Peyer's patch (tissue), 4 donors: ENCODE measurements at regions not wholly inside any gene's neighbourhood (a gene's known extent, or its start where the extent isn't known, plus 50 kb on each side); places are given as distances from the start of the nearest gene placed in this dataset.
"Not testable (repeated sequence)": the region's sequence is repeated elsewhere in the genome, so short reads cannot be mapped to it uniquely, and the experiment has no call there.

Source experiments
- DNase-seq, 3 donors: peaks; one replicate each; pipeline ENCODE4 v3.0.0-alpha.2; 2017 to 2019
- H3K27ac ChIP-seq, 4 donors: fragments of 200-600 bp; sonication (generic); one replicate each; pipeline ENCODE4 v1.5.1; 2016 to 2019
- H3K27me3 ChIP-seq, 2 donors: fragments of 200-600 bp; sonication (generic); one replicate each; pipeline ENCODE4 v1.5.1; 2019
- H3K36me3 ChIP-seq, 3 donors: fragments of 200-600 bp; sonication (generic); one replicate each; pipeline ENCODE4 v1.5.1; 2016 to 2019
- H3K4me1 ChIP-seq, 4 donors: fragments of 200-600 bp; sonication (generic); one replicate each; pipeline ENCODE4 v1.5.1; 2016 to 2019
- H3K4me3 ChIP-seq, 4 donors: fragments of 200-600 bp; sonication (generic); 1 replicate in 3 of 4; 2 replicates in 1 of 4; pipeline ENCODE4 v1.5.1; 2016 to 2019; ENCODE audit warnings: mild to moderate bottlenecking in 1 of 4
- H3K9me3 ChIP-seq, 4 donors: fragments of 200-600 bp; sonication (generic); one replicate each; pipeline ENCODE4 v1.5.1; 2016 to 2019; ENCODE audit warnings: mild to moderate bottlenecking in 1 of 4
- CTCF ChIP-seq, 6 experiments: fragments of 450-650 bp in 4 of 6; fragments of 200-600 bp in 2 of 6; sonication (generic) in 1 of 6; IDR thresholded peaks; one replicate each; pipeline ENCODE4 v1.5.1; 2017 to 2019; ENCODE audit warnings: antibody characterized with exemption in 6 of 6, mild to moderate bottlenecking in 3 of 6, moderate library complexity in 1 of 6
- POLR2A ChIP-seq, 2 donors: fragments of 450-650 bp; IDR thresholded peaks; one replicate each; pipeline ENCODE4 v1.5.1; 2017; ENCODE audit warnings: antibody characterized with exemption in 2 of 2, mild to moderate bottlenecking in 2 of 2, moderate library complexity in 2 of 2

GRCh38 chr4:129988957-129989356, 893.0 kb downstream of the C4orf33 start:
- no peaks in the 10 kb centered on the region for H3K9me3 ChIP-seq
- no peak for DNase-seq
- TF ChIP-seq POLR2A (IDR thresholded peaks at IDR 0.05): no peak
- no peak for TF ChIP-seq CTCF (IDR thresholded peaks at IDR 0.05)
- H3K4me3 ChIP-seq: no peak overlapping the region
- no peaks in the 10 kb centered on the region for H3K36me3 ChIP-seq
- no peak overlapping the region for H3K27ac ChIP-seq
- H3K4me1 ChIP-seq: no peaks in the 10 kb centered on the region
- H3K27me3 ChIP-seq: no peaks in the 10 kb centered on the region

GRCh38 chr4:129994715-129995114, 898.8 kb downstream of the C4orf33 start:
- Histone ChIP-seq H3K4me1 (no peaks in the 10 kb centered on the region), H3K4me3 (no peak overlapping the region), H3K9me3 (no peaks in the 10 kb centered on the region), H3K27ac (no peak overlapping the region), H3K27me3 (no peaks in the 10 kb centered on the region), H3K36me3 (no peaks in the 10 kb centered on the region)
- TF ChIP-seq POLR2A (IDR thresholded peaks at IDR 0.05) (no peak), CTCF (IDR thresholded peaks at IDR 0.05) (no peak)
- DNase-seq: no peak

GRCh38 chr4:129998436-129999150, 902.6 kb downstream of the C4orf33 start:
- DNase-seq: no peak
- H3K27me3 ChIP-seq: no peaks in the 10 kb centered on the region
- no peaks in the 10 kb centered on the region for H3K9me3 ChIP-seq
- no peak overlapping the region for H3K27ac ChIP-seq
- no peak for TF ChIP-seq CTCF (IDR thresholded peaks at IDR 0.05)
- TF ChIP-seq POLR2A (IDR thresholded peaks at IDR 0.05): no peak
- no peak overlapping the region for H3K4me3 ChIP-seq
- no peaks in the 10 kb centered on the region for H3K4me1 ChIP-seq
- no peaks in the 10 kb centered on the region for H3K36me3 ChIP-seq

GRCh38 chr4:129999156-129999555, 903.2 kb downstream of the C4orf33 start:
- no peak for DNase-seq
- Histone ChIP-seq H3K27me3 (no peaks in the 10 kb centered on the region), H3K4me1 (no peaks in the 10 kb centered on the region), H3K27ac (no peak overlapping the region), H3K4me3 (no peak overlapping the region), H3K36me3 (no peaks in the 10 kb centered on the region), H3K9me3 (no peaks in the 10 kb centered on the region)
- no peak for TF ChIP-seq POLR2A (IDR thresholded peaks at IDR 0.05)
- TF ChIP-seq CTCF (IDR thresholded peaks at IDR 0.05): no peak

GRCh38 chr4:130008461-130008860, 912.5 kb downstream of the C4orf33 start:
- no peak overlapping the region for H3K4me3 ChIP-seq
- TF ChIP-seq POLR2A (IDR thresholded peaks at IDR 0.05) (no peak), CTCF (IDR thresholded peaks at IDR 0.05) (no peak)
- H3K9me3 ChIP-seq: no peaks in the 10 kb centered on the region
- DNase-seq: no peak
- H3K27me3 ChIP-seq: no peaks in the 10 kb centered on the region
- no peaks in the 10 kb centered on the region for H3K4me1 ChIP-seq
- H3K27ac ChIP-seq: no peak overlapping the region
- H3K36me3 ChIP-seq: no peaks in the 10 kb centered on the region

GRCh38 chr4:130012806-130013205, 916.9 kb downstream of the C4orf33 start:
- H3K27ac ChIP-seq, DNase-seq, H3K4me1 ChIP-seq, H3K27me3 ChIP-seq, H3K9me3 ChIP-seq, H3K4me3 ChIP-seq, H3K36me3 ChIP-seq: not testable (repeated sequence)
